ENCODE measurements at regions not wholly inside any gene's neighbourhood (a gene's known extent, or its start where the extent isn't known, plus 50 kb on each side); places are given as distances from the start of the nearest gene placed in this dataset.
"Not testable (repeated sequence)": the region's sequence is repeated elsewhere in the genome, so short reads cannot be mapped to it uniquely, and the experiment has no call there.

DNA sequence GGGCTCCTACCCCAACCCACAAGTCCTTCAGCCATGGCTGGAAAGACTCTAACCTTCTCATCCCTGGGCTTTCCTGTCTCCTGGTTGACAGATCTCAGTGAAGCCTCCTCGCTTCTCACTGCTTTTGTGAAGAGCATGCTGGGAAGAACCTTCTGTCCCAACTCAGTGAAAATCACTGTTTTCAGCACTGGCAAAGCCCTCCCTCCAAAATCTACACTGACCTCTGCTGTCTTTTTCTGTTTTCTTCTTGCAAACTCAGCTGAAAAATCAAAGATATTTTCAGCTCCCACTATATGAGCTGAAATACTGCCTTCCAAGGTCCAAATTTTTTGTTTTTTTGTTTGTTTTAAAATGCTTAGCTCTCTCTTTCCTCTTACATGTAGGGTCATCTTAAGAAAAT lies 266.3 kb upstream of the AGAP1 start:
- no peak for ATAC-seq (ENCODE audit: low read depth)
- TF ChIP-seq, protein P1, sequence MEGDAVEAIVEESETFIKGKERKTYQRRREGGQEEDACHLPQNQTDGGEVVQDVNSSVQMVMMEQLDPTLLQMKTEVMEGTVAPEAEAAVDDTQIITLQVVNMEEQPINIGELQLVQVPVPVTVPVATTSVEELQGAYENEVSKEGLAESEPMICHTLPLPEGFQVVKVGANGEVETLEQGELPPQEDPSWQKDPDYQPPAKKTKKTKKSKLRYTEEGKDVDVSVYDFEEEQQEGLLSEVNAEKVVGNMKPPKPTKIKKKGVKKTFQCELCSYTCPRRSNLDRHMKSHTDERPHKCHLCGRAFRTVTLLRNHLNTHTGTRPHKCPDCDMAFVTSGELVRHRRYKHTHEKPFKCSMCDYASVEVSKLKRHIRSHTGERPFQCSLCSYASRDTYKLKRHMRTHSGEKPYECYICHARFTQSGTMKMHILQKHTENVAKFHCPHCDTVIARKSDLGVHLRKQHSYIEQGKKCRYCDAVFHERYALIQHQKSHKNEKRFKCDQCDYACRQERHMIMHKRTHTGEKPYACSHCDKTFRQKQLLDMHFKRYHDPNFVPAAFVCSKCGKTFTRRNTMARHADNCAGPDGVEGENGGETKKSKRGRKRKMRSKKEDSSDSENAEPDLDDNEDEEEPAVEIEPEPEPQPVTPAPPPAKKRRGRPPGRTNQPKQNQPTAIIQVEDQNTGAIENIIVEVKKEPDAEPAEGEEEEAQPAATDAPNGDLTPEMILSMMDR (IDR thresholded peaks at IDR 0.05; ENCODE audit: poor library complexity, severe bottlenecking): no peak

DNA sequence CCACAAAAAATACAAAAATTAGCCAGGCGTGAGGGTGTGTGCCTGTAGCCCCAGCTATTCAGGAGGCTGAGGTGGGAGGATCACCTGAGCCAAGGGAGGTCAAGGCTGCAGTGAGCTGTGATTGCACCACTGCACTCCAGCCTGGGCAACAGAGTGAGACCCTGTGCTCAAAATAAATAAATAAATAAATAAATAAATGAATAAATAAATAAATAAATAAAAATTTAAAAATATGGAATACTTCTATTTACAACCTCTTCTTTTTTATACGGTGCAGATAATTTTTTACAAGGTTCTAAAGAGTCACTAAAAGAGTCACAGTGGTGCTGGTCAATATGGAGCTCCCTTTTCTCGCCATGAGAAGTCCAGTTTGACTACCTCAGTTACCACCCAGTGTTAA lies 265.4 kb upstream of the AGAP1 start:
- DNase-seq (ENCODE audit: low spot score); H3K4me3 ChIP-seq (ENCODE audit: severe bottlenecking); H3K9me3 ChIP-seq (ENCODE audit: severe bottlenecking); H3K27me3 ChIP-seq (ENCODE audit: insufficient read depth, poor library complexity, severe bottlenecking); ATAC-seq (ENCODE audit: low read depth); H3K4me1 ChIP-seq (ENCODE audit: insufficient read depth, poor library complexity, severe bottlenecking); H3K27ac ChIP-seq (ENCODE audit: poor library complexity, severe bottlenecking); H3K36me3 ChIP-seq (ENCODE audit: low read depth): not testable (repeated sequence)

More for the DNA sequence above, 266.3 kb upstream of the AGAP1 start:
- no peak for DNase-seq (ENCODE audit: low spot score)
- no peaks in the 10 kb centered on the region for H3K4me1 ChIP-seq (ENCODE audit: insufficient read depth, poor library complexity, severe bottlenecking)
- H3K9me3 ChIP-seq (ENCODE audit: severe bottlenecking): no peaks in the 10 kb centered on the region
- H3K36me3 ChIP-seq (ENCODE audit: low read depth): no peaks in the 10 kb centered on the region
- H3K27ac ChIP-seq (ENCODE audit: poor library complexity, severe bottlenecking): no peak overlapping the region
- no peaks in the 10 kb centered on the region for H3K27me3 ChIP-seq (ENCODE audit: insufficient read depth, poor library complexity, severe bottlenecking)
- no peak overlapping the region for H3K4me3 ChIP-seq (ENCODE audit: severe bottlenecking)

DNA sequence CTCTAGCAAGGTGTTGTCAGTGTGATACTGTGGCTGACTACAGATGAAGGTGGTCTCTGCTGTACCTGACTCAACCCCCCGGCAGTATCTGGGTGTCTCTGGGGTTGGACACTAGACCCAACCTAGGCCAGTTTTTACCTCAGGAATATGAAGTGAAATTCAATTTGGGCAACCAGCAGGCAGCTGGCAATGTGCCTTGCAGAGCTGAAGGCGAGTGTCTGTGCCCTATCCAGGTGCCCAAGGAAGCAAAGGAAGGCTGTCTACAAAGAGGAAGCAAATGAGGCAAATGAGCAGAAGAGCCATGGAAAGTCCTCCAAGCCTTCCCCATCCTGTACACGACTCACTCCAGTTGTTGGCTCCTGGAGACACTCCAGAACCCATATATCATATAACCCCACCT lies 264.6 kb upstream of the AGAP1 start:
- TF ChIP-seq, protein P1 (IDR thresholded peaks at IDR 0.05; ENCODE audit: poor library complexity, severe bottlenecking): no peak

DNA sequence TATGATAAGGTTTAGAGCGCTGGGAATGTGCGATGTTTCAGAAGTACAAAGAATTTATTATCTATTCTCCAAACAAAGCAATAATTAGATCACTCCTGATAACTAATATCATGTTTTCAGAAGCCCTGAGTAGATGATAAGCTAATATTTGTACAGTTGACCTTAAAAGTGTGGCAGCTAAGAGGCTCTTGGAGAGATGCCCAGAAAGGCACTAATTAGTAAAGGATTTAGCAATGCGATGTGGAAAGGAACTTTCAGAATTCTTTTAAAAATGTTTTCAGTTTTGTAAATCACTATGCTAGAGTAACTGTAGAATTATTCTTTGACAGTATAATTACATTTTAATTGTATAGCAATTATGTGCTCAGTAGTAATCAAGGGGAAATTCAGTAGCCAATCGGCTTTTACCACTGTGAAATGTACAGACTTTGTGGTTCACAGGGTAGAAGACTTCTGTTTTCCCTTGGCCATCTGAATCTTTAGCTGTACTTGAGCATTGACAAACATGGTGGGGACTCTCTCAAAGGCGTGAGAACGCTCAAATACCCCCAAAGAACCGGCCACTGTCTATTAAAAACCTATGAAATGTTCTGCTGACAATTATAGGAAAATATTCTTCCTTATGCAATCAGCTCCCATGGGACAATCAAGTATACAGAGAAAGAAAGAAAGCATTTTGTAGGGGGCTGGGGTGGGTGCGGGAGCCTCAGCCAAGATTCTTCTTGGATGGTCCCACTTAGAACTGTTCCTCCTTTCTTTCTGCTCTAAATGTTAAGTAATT lies 262.8 kb upstream of the AGAP1 start:
- H3K9me3 ChIP-seq (ENCODE audit: severe bottlenecking): no peaks in the 10 kb centered on the region
- TF ChIP-seq, protein P1 (IDR thresholded peaks at IDR 0.05; ENCODE audit: poor library complexity, severe bottlenecking): no peak
- no peak overlapping the region for H3K4me3 ChIP-seq (ENCODE audit: severe bottlenecking)
- H3K27ac ChIP-seq (ENCODE audit: poor library complexity, severe bottlenecking): no peak overlapping the region
- H3K4me1 ChIP-seq (ENCODE audit: insufficient read depth, poor library complexity, severe bottlenecking): no peaks in the 10 kb centered on the region
- no peaks in the 10 kb centered on the region for H3K36me3 ChIP-seq (ENCODE audit: low read depth)
- DNase-seq (ENCODE audit: low spot score) (no peak), ATAC-seq (ENCODE audit: low read depth) (no peak)
- no peaks in the 10 kb centered on the region for H3K27me3 ChIP-seq (ENCODE audit: insufficient read depth, poor library complexity, severe bottlenecking)

More for the DNA sequence above, 264.6 kb upstream of the AGAP1 start:
- H3K4me3 ChIP-seq (ENCODE audit: severe bottlenecking): no peak overlapping the region
- H3K9me3 ChIP-seq (ENCODE audit: severe bottlenecking): no peaks in the 10 kb centered on the region
- no peaks in the 10 kb centered on the region for H3K36me3 ChIP-seq (ENCODE audit: low read depth)
- no peaks in the 10 kb centered on the region for H3K27me3 ChIP-seq (ENCODE audit: insufficient read depth, poor library complexity, severe bottlenecking)
- no peak overlapping the region for H3K27ac ChIP-seq (ENCODE audit: poor library complexity, severe bottlenecking)
- DNase-seq (ENCODE audit: low spot score) (no peak), ATAC-seq (ENCODE audit: low read depth) (no peak)
- H3K4me1 ChIP-seq (ENCODE audit: insufficient read depth, poor library complexity, severe bottlenecking): no peaks in the 10 kb centered on the region

DNA sequence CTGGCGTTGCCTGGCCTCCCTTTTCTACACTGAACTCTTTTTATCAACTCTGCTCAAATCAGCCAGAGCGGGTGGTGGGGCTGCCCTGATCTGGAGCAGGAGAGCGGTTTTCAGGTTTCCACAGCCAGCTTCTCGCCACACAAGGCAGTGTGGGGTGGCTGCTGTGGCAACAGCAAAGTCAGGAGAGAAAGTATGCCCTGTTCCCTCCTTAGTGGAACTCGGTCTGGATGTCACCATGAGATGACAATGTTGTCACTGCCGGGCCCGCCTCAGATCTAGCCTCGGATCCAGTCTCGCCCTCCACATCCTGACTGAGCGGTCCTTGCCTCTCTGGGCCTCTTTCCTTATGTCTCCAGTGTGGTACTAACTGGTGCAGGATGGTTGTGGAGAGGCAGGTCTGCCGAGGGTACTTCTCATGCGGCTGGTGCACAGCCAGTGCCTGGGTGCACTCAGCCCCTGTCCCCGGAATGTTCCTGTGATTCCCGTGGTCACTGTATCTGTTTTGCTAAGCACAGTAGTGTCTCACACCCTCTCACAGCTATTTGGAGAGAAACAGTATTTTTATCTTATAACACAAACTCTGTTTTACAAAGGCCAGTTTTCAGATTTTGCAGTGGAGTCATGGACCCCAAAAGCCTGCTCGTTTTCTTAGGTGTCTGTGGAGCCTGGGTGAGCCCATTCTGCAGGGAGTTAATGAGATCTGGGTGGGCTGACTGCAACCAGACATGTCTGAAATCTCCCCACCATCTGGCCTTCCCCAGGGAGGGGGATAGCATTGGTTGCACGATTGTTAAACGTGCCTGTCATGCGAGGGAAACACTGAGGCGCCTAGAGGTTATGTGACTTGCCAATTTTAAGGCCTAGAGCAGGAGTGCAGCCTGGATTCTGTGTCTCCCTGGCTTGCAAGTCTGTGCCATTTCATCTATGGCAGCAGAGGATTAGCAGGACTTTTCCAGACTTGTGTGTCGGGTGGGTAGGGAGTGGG lies 261.1 kb upstream of the AGAP1 start:
- Histone ChIP-seq H3K4me3 (ENCODE audit: severe bottlenecking) (no peak overlapping the region), H3K36me3 (ENCODE audit: low read depth) (no peaks in the 10 kb centered on the region), H3K27ac (ENCODE audit: poor library complexity, severe bottlenecking) (no peak overlapping the region), H3K4me1 (ENCODE audit: insufficient read depth, poor library complexity, severe bottlenecking) (no peaks in the 10 kb centered on the region), H3K9me3 (ENCODE audit: severe bottlenecking) (no peaks in the 10 kb centered on the region), H3K27me3 (ENCODE audit: insufficient read depth, poor library complexity, severe bottlenecking) (no peaks in the 10 kb centered on the region)
- ATAC-seq (ENCODE audit: low read depth) (no peak), DNase-seq (ENCODE audit: low spot score) (no peak)
- TF ChIP-seq, protein P1 (IDR thresholded peaks at IDR 0.05; ENCODE audit: poor library complexity, severe bottlenecking): no peak
